Adrenal gland (tissue), 5 donors: ENCODE measurements at regions not wholly inside any gene's neighbourhood (a gene's known extent, or its start where the extent isn't known, plus 50 kb on each side); places are given as distances from the start of the nearest gene placed in this dataset.

Experiments
- CTCF ChIP-seq, 6 experiments: fragments of 450-650 bp in 4 of 6; fragments of 200-600 bp in 2 of 6; sonication (generic) in 1 of 6; IDR thresholded peaks; 1 replicate in 5 of 6; 2 replicates in 1 of 6; pipeline versions ENCODE4 v1.5.1 to v1.8.0; 2016 to 2021; ENCODE audit warnings: antibody characterized with exemption in 6 of 6, mild to moderate bottlenecking in 2 of 6, moderate library complexity in 1 of 6
- POLR2A ChIP-seq, 2 donors: fragments of 450-650 bp; IDR thresholded peaks; one replicate each; pipeline ENCODE4 v1.6.1; 2017; ENCODE audit warnings: antibody characterized with exemption in 2 of 2, mild to moderate bottlenecking in 2 of 2, moderate library complexity in 1 of 2
- donor health status: DM: no; HTN: no; CAD: no.

- TF ChIP-seq CTCF (IDR thresholded peaks at IDR 0.05) (no peak), POLR2A (IDR thresholded peaks at IDR 0.05) (no peak)
Measured at GRCh38 chr2:151182396-151182795, 79.3 kb downstream of the RBM43 start.
